A673 (cell line): ENCODE measurements at regions not wholly inside any gene's neighbourhood (a gene's known extent, or its start where the extent isn't known, plus 50 kb on each side); places are given as distances from the start of the nearest gene placed in this dataset.

ENCODE experiments used
- EZH2 ChIP-seq: fragments of 200-600 bp; sonication (generic); IDR thresholded peaks from 2 replicates; pipeline ENCODE4 v1.6.1; 2017; ENCODE audit warnings: borderline replicate concordance, low read depth, mild to moderate bottlenecking, mixed read lengths, antibody characterized with exemption, low read length; ENCODE audit not compliant: poor library complexity, severe bottlenecking
- TF ChIP-seq, protein P1 (sequence below): fragments of 300-800, 200-600 bp; sonication (generic); conservative IDR thresholded peaks from 2 replicates; pipeline ENCODE4 v1.5.1; 2017; ENCODE audit warnings: low read depth, mild to moderate bottlenecking, antibody characterized with exemption, low read length, moderate library complexity, mixed read lengths

DNA sequence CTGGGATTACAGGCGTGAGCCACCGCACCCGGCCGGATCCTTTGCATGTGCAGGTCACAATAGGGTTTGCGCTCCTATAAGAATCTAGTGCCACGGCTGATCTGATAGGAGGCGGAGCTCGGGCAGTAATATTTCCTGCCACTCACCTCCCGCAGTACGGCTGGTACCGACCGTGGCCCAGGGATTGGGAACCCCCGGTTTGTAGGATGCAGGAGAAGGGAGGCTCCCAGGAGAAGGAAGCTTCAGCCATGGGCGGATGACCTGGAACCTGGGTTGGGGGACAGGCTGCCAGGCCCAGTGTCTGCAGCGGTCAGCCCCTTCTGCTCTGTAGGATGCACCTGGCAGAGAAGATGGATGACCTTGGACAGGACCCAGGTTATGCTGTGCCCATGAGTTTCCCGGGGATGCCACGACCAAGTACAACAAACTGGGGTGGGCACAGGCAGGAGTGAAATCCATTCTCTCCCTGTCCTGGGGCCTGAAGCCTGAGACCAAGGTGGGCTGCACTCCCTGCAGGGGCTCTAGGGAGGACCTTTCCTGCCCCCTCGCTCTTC, 818.9 kb downstream of the BRD1 start:
- no peak for TF ChIP-seq EZH2
- TF ChIP-seq, protein P1, sequence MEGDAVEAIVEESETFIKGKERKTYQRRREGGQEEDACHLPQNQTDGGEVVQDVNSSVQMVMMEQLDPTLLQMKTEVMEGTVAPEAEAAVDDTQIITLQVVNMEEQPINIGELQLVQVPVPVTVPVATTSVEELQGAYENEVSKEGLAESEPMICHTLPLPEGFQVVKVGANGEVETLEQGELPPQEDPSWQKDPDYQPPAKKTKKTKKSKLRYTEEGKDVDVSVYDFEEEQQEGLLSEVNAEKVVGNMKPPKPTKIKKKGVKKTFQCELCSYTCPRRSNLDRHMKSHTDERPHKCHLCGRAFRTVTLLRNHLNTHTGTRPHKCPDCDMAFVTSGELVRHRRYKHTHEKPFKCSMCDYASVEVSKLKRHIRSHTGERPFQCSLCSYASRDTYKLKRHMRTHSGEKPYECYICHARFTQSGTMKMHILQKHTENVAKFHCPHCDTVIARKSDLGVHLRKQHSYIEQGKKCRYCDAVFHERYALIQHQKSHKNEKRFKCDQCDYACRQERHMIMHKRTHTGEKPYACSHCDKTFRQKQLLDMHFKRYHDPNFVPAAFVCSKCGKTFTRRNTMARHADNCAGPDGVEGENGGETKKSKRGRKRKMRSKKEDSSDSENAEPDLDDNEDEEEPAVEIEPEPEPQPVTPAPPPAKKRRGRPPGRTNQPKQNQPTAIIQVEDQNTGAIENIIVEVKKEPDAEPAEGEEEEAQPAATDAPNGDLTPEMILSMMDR: no peak
